Ishikawa (cell line): ENCODE measurements at regions not wholly inside any gene's neighbourhood (a gene's known extent, or its start where the extent isn't known, plus 50 kb on each side); places are given as distances from the start of the nearest gene placed in this dataset.

Experiments used
- EP300 ChIP-seq: IDR thresholded peaks from 2 replicates; pipeline ENCODE4 v1.6.1; 2012; ENCODE audit warnings: borderline replicate concordance
- NFIC ChIP-seq: IDR thresholded peaks from 2 replicates; pipeline ENCODE4 v1.6.1; 2012
- RAD21 ChIP-seq: IDR thresholded peaks from 2 replicates; pipeline ENCODE4 v1.6.1; 2012; ENCODE audit warnings: low read depth
- REST ChIP-seq: IDR thresholded peaks from 2 replicates; pipeline ENCODE4 v1.6.1; 2012; ENCODE audit warnings: low read depth, mild to moderate bottlenecking
- TAF1 ChIP-seq: IDR thresholded peaks from 2 replicates; pipeline ENCODE4 v1.6.1; 2012; ENCODE audit warnings: low read depth, mild to moderate bottlenecking

GRCh38 chr22:49574205-49574880 lies 253.3 kb downstream of the BRD1 start:
- no peak for TF ChIP-seq RAD21
- no peak for TF ChIP-seq EP300
- TF ChIP-seq TAF1, result no peak
- no peak for TF ChIP-seq NFIC
- TF ChIP-seq REST, result no peak
